Chondrocyte (in vitro differentiated cells): ENCODE measurements at regions not wholly inside any gene's neighbourhood (a gene's known extent, or its start where the extent isn't known, plus 50 kb on each side); places are given as distances from the start of the nearest gene placed in this dataset.

Experiments used
- DNase-seq: peaks from one replicate; pipeline ENCODE4 v3.0.0; 2021; ENCODE audit warnings: mixed read lengths, low spot score
- H3K27ac Mint-ChIP-seq: one replicate; pipeline ENCODE4 v1.8.0; 2021; ENCODE audit warnings: mild to moderate bottlenecking, moderate library complexity, mixed read lengths; ENCODE audit not compliant: unreplicated experiment
- H3K27me3 Mint-ChIP-seq: 2 replicates; pipeline ENCODE4 v1.8.0; 2021; ENCODE audit warnings: low read depth, mixed read lengths
- H3K36me3 Mint-ChIP-seq: 2 replicates; pipeline ENCODE4 v1.8.0; 2021; ENCODE audit warnings: low read depth, mixed read lengths
- H3K4me1 Mint-ChIP-seq: 2 replicates; pipeline ENCODE4 v1.8.0; 2021; ENCODE audit warnings: low read depth, mild to moderate bottlenecking, mixed read lengths
- H3K4me3 Mint-ChIP-seq: one replicate; pipeline ENCODE4 v1.8.0; 2021; ENCODE audit warnings: mild to moderate bottlenecking, moderate library complexity, mixed read lengths; ENCODE audit not compliant: unreplicated experiment
- H3K9me3 Mint-ChIP-seq: 2 replicates; pipeline ENCODE4 v1.8.0; 2021; ENCODE audit warnings: low read depth, mixed read lengths
- TF ChIP-seq, protein P1 (sequence below): fragments of 200-600 bp; sonication (generic); IDR thresholded peaks from 2 replicates; pipeline ENCODE4 v1.5.0; 2021; ENCODE audit warnings: antibody characterized with exemption, mild to moderate bottlenecking, moderate library complexity

DNA sequence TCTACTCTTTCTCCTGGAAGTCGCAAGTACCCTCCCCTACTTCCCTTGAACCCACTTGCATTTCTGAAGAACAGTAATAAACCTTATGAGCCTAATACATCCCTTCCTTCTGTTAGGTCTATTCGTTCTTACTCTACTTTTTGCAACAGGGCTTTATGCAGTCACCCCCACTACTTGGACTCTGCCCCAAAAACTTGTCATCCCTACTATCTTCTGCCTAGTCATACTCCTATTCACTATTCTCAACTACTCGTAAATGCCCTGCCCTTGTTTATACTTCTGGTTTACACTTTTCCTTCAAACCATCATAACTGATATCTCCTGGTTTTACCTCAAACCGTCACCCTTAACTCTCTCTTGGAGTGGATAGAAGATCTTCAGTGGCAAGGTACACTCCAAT, 55.2 kb upstream of the SLIT2 start:
- Mint-ChIP-seq H3K4me1 (peaks cover 10% of the 10 kb centered on the region), H3K27me3 (peaks cover 2% of the 10 kb centered on the region), H3K9me3 (no peaks in the 10 kb centered on the region), H3K27ac (no peak overlapping the region), H3K36me3 (no peaks in the 10 kb centered on the region), H3K4me3 (no peak overlapping the region)
- TF ChIP-seq, protein P1, sequence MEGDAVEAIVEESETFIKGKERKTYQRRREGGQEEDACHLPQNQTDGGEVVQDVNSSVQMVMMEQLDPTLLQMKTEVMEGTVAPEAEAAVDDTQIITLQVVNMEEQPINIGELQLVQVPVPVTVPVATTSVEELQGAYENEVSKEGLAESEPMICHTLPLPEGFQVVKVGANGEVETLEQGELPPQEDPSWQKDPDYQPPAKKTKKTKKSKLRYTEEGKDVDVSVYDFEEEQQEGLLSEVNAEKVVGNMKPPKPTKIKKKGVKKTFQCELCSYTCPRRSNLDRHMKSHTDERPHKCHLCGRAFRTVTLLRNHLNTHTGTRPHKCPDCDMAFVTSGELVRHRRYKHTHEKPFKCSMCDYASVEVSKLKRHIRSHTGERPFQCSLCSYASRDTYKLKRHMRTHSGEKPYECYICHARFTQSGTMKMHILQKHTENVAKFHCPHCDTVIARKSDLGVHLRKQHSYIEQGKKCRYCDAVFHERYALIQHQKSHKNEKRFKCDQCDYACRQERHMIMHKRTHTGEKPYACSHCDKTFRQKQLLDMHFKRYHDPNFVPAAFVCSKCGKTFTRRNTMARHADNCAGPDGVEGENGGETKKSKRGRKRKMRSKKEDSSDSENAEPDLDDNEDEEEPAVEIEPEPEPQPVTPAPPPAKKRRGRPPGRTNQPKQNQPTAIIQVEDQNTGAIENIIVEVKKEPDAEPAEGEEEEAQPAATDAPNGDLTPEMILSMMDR, result no peak
- no peak for DNase-seq

DNA sequence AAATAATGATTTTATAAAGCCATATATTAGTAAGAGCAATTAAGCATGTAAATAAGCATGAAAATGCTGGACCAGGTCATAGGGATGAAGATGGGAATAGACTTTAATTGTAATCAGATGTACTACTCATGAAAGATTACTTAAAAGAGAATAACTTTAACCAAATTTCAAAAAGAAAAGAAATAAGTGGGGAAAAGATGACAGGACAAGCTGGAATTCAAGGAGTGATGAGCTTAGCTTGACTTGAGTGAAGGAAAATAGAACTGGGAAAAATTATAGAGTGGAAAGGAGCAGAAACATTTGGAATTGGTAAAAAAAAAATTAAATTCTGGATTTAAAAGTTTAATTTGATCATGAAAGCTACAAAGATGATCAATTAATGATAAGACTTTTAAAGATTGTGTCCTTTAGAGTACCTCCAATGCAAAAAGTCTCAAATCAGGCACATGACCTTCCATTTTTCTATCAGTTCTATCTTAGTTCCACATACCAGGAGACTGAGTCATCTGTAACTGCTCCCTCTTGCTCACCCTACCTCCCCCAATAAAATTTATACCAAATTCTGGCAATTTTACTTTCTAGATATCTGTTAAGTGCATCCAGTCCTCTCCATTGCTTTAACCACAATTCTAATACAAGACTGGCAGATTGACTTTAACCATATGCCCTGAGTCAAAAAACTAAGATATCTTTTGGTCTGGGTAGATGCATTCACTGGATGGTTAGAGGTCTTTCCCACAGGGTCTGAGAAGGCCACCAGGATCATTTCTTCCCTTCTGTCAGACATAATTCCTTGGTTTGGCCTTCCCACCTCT, 56.4 kb upstream of the SLIT2 start:
- Mint-ChIP-seq H3K4me3 (no peak overlapping the region), H3K36me3 (no peaks in the 10 kb centered on the region), H3K27ac (no peak overlapping the region), H3K4me1 (peaks cover 10% of the 10 kb centered on the region), H3K27me3 (peaks cover 2% of the 10 kb centered on the region), H3K9me3 (no peaks in the 10 kb centered on the region)
- TF ChIP-seq, protein P1, result no peak
- no peak for DNase-seq

DNA sequence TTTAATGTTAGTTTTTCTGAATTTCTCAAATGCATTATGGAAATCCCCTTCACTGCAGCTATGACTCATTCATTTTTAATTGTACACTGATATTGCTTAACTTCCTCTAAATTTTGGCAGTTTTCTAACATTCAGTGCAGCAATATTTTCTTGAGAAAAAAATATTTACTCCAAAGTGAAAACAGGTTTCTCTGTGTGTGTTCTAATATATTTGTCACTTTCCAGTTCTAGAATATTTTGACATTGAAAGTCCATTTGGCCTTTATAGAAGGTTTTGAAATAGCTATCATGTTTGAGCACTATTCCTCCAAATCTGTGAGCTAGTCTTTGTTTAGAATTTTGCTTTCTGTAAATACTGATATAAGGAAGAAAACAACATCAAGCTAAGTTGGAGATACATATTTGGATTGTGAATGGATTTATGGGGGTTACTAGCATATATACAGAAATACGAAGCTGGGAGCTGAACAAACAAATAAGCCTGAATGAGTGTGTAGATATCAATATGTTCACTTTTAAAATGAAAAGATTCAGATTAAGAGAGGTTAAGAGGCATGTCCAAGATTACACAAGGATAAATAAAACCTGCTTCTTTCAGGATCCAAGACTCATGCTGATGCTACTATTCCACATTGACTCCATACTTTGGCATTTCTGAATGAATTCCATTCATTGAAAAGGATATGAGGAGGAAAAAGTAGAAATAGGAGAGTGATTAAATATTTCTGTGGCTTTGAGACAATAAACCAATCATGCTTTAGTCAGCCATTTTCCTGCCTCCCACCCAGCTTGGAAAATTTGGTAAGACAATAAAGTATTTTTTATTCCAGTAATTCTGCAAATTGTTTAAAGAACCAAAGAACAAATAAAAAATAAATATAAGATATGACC, 57.3 kb upstream of the SLIT2 start:
- TF ChIP-seq, protein P1, result no peak
- Mint-ChIP-seq H3K27me3 (no peaks in the 10 kb centered on the region), H3K4me1 (peaks cover 10% of the 10 kb centered on the region), H3K4me3 (no peak overlapping the region), H3K9me3 (peaks cover 5% of the 10 kb centered on the region), H3K36me3 (no peaks in the 10 kb centered on the region), H3K27ac (no peak overlapping the region)
- DNase-seq, result no peak

DNA sequence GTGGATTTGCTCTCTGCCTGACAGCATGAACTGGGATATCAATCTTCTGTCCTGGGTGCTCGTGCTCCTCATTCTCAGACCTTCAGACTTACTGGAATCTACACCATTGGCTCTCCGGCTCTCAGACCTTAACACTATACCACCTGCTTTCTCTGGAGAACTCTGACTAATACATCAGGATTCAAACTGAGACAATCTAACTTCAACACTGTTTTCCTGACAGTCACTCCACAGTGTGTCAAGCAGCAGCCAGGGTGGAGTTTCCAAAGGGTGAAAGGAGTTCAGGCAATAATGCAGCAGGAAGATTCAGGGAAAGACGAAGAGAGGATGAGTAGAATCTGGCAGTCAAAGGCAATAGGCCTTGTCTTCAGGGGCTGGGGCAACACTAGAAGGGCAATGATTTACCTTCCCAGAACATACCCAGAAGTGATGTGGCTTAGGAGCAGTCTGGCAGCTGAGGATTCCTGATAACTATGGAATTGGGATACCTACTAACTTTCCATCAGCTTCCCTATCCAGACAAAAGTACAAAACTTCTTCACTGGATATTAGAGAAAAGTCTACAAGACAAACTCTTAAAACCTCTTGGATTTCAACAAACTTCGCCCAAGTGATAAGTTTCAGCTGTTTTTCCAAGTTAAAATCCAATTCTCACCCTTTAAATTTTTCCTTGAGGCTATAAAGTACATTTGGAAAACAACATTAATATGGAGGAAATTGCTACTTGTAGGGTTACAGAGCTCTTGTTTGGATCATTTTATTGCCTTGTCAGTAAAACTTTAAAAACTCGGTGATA, 58.4 kb upstream of the SLIT2 start:
- H3K27me3 Mint-ChIP-seq, result no peaks in the 10 kb centered on the region
- H3K27ac Mint-ChIP-seq, result no peak overlapping the region
- DNase-seq, result no peak
- no peaks in the 10 kb centered on the region for H3K36me3 Mint-ChIP-seq
- TF ChIP-seq, protein P1, result no peak
- no peak overlapping the region for H3K4me3 Mint-ChIP-seq
- H3K4me1 Mint-ChIP-seq, result peaks cover 10% of the 10 kb centered on the region
- H3K9me3 Mint-ChIP-seq, result peaks cover 7% of the 10 kb centered on the region

DNA sequence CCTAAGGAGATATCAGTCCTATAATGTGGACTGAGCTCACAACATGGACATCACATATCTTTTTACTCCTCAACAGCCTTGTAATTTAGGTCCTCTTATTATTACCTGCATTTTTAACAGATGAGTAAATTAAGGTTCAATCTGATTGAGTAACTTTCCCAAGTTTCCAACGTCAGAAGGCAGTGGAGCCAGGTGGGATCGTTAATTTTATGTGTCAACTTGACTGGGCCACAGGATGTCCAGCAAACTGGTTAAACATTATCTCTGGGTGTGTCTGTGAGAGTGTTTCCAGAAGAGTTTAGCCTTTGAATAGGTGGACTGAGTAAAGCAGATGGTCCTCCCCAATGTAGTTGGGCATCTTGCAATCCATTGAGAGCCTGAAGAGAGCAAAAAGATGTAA, 59.0 kb upstream of the SLIT2 start:
- Mint-ChIP-seq H3K4me3 (no peak overlapping the region), H3K4me1 (peaks cover 10% of the 10 kb centered on the region), H3K27me3 (no peaks in the 10 kb centered on the region), H3K9me3 (peaks cover 7% of the 10 kb centered on the region), H3K27ac (no peak overlapping the region), H3K36me3 (no peaks in the 10 kb centered on the region)
- DNase-seq, result no peak
- TF ChIP-seq, protein P1, result no peak
